B cell (primary cell): ENCODE measurements at regions not wholly inside any gene's neighbourhood (a gene's known extent, or its start where the extent isn't known, plus 50 kb on each side); places are given as distances from the start of the nearest gene placed in this dataset.

Experiments used
- ATAC-seq: fragments of 200-7000 bp; cut with Tn5 transposase; one replicate; pipeline ENCODE4 v1.10.0; 2021; ENCODE audit warnings: low read depth, mild to moderate bottlenecking, moderate number of reproducible peaks, moderate library complexity
- CTCF ChIA-PET: fragments of 350-600 bp; sonication (Branson Sonifier 250); formaldehyde crosslinking; loops from one replicate; lab custom pipeline; 2021; ENCODE audit warnings: antibody characterized with exemption, inconsistent platforms; lab: Charles Lee
- POLR2A ChIA-PET: fragments of 350-600 bp; sonication (Branson Sonifier 250); formaldehyde crosslinking; loops from one replicate; lab custom pipeline; 2021; ENCODE audit warnings: antibody characterized with exemption; lab: Charles Lee
- DNase-seq: peaks from one replicate; pipeline ENCODE4 v3.0.0; 2013
- H2AFZ ChIP-seq: 2 replicates; pipeline ENCODE4 v1.6.1; 2012; ENCODE audit warnings: mild to moderate bottlenecking, low read depth, low read length; ENCODE audit not compliant: insufficient read depth, poor library complexity, severe bottlenecking
- H3K27ac ChIP-seq, 2 donors: 1 replicate in 1 of 2; 2 replicates in 1 of 2; pipeline ENCODE4 v1.5.1; 2012 to 2013; ENCODE audit warnings: low read length in 2 of 2, mild to moderate bottlenecking in 2 of 2, moderate library complexity in 1 of 2
- H3K27me3 ChIP-seq, 4 experiments: fragments of 200-600 bp in 1 of 4; sonication (generic) in 1 of 4; replicated peaks in 1 of 4; 1 replicate in 2 of 4; 2 replicates in 2 of 4; pipeline versions ENCODE4 v1.6.1 to v1.7.0; 2013 to 2016; ENCODE audit warnings: low read length in 3 of 4, mild to moderate bottlenecking in 2 of 4, mixed read lengths in 1 of 4, moderate library complexity in 1 of 4; ENCODE audit not compliant: insufficient read depth in 4 of 4, control insufficient read depth in 3 of 4; ENCODE audit errors: control extremely low read depth in 1 of 4
- H3K36me3 ChIP-seq, 2 experiments: replicated peaks in 1 of 2; 1 replicate in 1 of 2; 2 replicates in 1 of 2; pipeline versions ENCODE4 v1.6.1 to v1.7.1; 2013; ENCODE audit warnings: low read length in 1 of 2; ENCODE audit not compliant: insufficient read depth in 2 of 2, control insufficient read depth in 1 of 2; ENCODE audit errors: control extremely low read depth in 1 of 2, extremely low read depth in 1 of 2
- H3K4me1 ChIP-seq, 2 donors: fragments of 200-600 bp in 1 of 2; sonication (generic) in 1 of 2; 1 replicate in 1 of 2; 2 replicates in 1 of 2; pipeline versions ENCODE4 v1.5.1 to v1.6.1; 2013 to 2017; ENCODE audit warnings: low read length in 2 of 2; ENCODE audit not compliant: control insufficient read depth in 2 of 2, insufficient read depth in 2 of 2
- H3K4me2 ChIP-seq: replicated peaks from 2 replicates; pipeline ENCODE3; 2012; ENCODE audit warnings: mild to moderate bottlenecking, low read depth, low read length; ENCODE audit not compliant: poor library complexity, severe bottlenecking
- H3K4me3 ChIP-seq, 5 experiments: fragments of 200-600 bp in 1 of 5; sonication (generic) in 1 of 5; 1 replicate in 3 of 5; 2 replicates in 2 of 5; pipeline versions ENCODE4 v1.5.1 to v1.7.0; 2011 to 2016; ENCODE audit warnings: low read length in 4 of 5, mild to moderate bottlenecking in 4 of 5, low read depth in 2 of 5, control low read depth in 1 of 5, moderate library complexity in 1 of 5; ENCODE audit not compliant: insufficient read depth in 1 of 5; ENCODE audit errors: control extremely low read depth in 1 of 5, extremely low read depth in 1 of 5
- H3K79me2 ChIP-seq: fragments of 200-600 bp; sonication (generic); one replicate; pipeline ENCODE4 v1.6.0; 2016; ENCODE audit warnings: low read length; ENCODE audit not compliant: control insufficient read depth, insufficient read depth
- H3K9ac ChIP-seq: fragments of 200-600 bp; sonication (generic); 2 replicates; pipeline ENCODE4 v1.6.1; 2017; ENCODE audit warnings: mild to moderate bottlenecking, low read length, moderate library complexity
- H3K9me3 ChIP-seq, 3 donors: one replicate each; pipeline versions ENCODE4 v1.6.1 to v1.7.1; 2013; ENCODE audit warnings: low read length in 2 of 3; ENCODE audit not compliant: control insufficient read depth in 2 of 3, insufficient read depth in 1 of 3; ENCODE audit errors: control extremely low read depth in 1 of 3
- H4K20me1 ChIP-seq: 2 replicates; pipeline ENCODE4 v1.6.0; 2012; ENCODE audit warnings: mild to moderate bottlenecking, low read length; ENCODE audit not compliant: insufficient read depth, control insufficient read depth, poor library complexity, severe bottlenecking
- H3K27ac Mint-ChIP-seq: one replicate; pipeline ENCODE4 v1.8.0; 2021; ENCODE audit warnings: mixed read lengths
- H3K27me3 Mint-ChIP-seq: one replicate; pipeline ENCODE4 v1.8.0; 2021; ENCODE audit warnings: mixed read lengths
- H3K4me1 Mint-ChIP-seq: one replicate; pipeline ENCODE4 v1.8.0; 2021; ENCODE audit warnings: mixed read lengths
- H3K4me3 Mint-ChIP-seq: one replicate; pipeline ENCODE4 v1.8.0; 2021; ENCODE audit warnings: mixed read lengths
- H3K9me3 Mint-ChIP-seq: one replicate; pipeline ENCODE4 v1.8.0; 2022; ENCODE audit warnings: mixed read lengths; ENCODE audit not compliant: insufficient read depth
- CTCF ChIP-seq: fragments of 200-600 bp; IDR thresholded peaks from one replicate; pipeline ENCODE4 v1.8.0; 2022; ENCODE audit warnings: antibody characterized with exemption, mild to moderate bottlenecking
- EZH2 ChIP-seq: IDR thresholded peaks from 2 replicates; pipeline ENCODE4 v1.6.1; 2012; ENCODE audit warnings: borderline replicate concordance, low read depth, mild to moderate bottlenecking, moderate library complexity, low read length; ENCODE audit not compliant: insufficient read depth, poor library complexity, severe bottlenecking
- WGBS: methylation state at CpG from one replicate; pipeline ENCODE4 v1.1.5; 2013; ENCODE audit warnings: missing lambda C conversion rate; ENCODE audit not compliant: insufficient coverage; 5-methylcytosine and 5-hydroxymethylcytosine counted together
- intact Hi-C: fragments of 100-400 bp; cut with micrococcal nuclease; formaldehyde crosslinking; loops from one replicate; pipeline ENCODE4 v1.10.0; 2022

GRCh38 chr9:105973951-105974351 lies 279.6 kb downstream of the TMEM38B start:
- Histone ChIP-seq H3K4me2 (no peak overlapping the region), H3K9me3 (no peaks in the 10 kb centered on the region), H3K27ac (no peak overlapping the region), H3K9ac (no peak overlapping the region), H3K4me1 (no peaks in the 10 kb centered on the region), H3K4me3 (no peak overlapping the region), H3K79me2 (no peaks in the 10 kb centered on the region), H4K20me1 (no peaks in the 10 kb centered on the region), H3K36me3 (no peaks in the 10 kb centered on the region), H3K27me3 (peaks cover 0 to 3% (median 0%) of the 10 kb centered on the region in 4 experiments), H2AFZ (no peak overlapping the region)
- POLR2A ChIA-PET = no interaction called here
- TF ChIP-seq EZH2 (no peak), CTCF (no peak)
- no CpG with 5 or more reads among the region's 3 CpGs for WGBS
- CTCF ChIA-PET = no interaction called here
- Mint-ChIP-seq H3K27me3 (peaks cover 7% of the 10 kb centered on the region), H3K4me1 (peaks cover 2% of the 10 kb centered on the region), H3K9me3 (no peaks in the 10 kb centered on the region), H3K27ac (no peak overlapping the region), H3K4me3 (no peak overlapping the region)
- ATAC-seq (no peak), DNase-seq (no peak)
- intact Hi-C loops = no loop called here

GRCh38 chr9:105975886-105976645 lies 281.7 kb downstream of the TMEM38B start:
- H3K4me3 ChIP-seq = no peak overlapping the region
- peaks cover 0 to 3% (median 0%) of the 10 kb centered on the region in 4 experiments for H3K27me3 ChIP-seq
- H3K36me3 ChIP-seq = no peaks in the 10 kb centered on the region
- H3K27me3 Mint-ChIP-seq = peaks cover 10% of the 10 kb centered on the region
- WGBS = 98% methylated on average over 6 of the region's 14 CpGs
- H3K27ac ChIP-seq = no peak overlapping the region
- no peaks in the 10 kb centered on the region for H3K9me3 Mint-ChIP-seq
- no peak overlapping the region for H2AFZ ChIP-seq
- intact Hi-C loops = no loop called here
- CTCF ChIA-PET = no interaction called here
- no peak overlapping the region for H3K9ac ChIP-seq
- no peak overlapping the region for H3K27ac Mint-ChIP-seq
- POLR2A ChIA-PET = no interaction called here
- no peak overlapping the region for H3K4me2 ChIP-seq
- ATAC-seq (no peak), DNase-seq (no peak)
- H4K20me1 ChIP-seq = no peaks in the 10 kb centered on the region
- H3K4me1 ChIP-seq = no peaks in the 10 kb centered on the region
- H3K4me3 Mint-ChIP-seq = no peak overlapping the region
- no peak for TF ChIP-seq EZH2
- TF ChIP-seq CTCF = no peak
- H3K9me3 ChIP-seq = no peaks in the 10 kb centered on the region
- H3K4me1 Mint-ChIP-seq = no peaks in the 10 kb centered on the region
- H3K79me2 ChIP-seq = no peaks in the 10 kb centered on the region
